ENCODE measurements at regions not wholly inside any gene's neighbourhood (a gene's known extent, or its start where the extent isn't known, plus 50 kb on each side); places are given as distances from the start of the nearest gene placed in this dataset.
"Not testable (repeated sequence)": the region's sequence is repeated elsewhere in the genome, so short reads cannot be mapped to it uniquely, and the experiment has no call there.

- peak in 1 of 2 donors; percentile 43 for DNase-seq
These were observed 64.5 kb upstream of the DAAM1 start for GRCh38 chr14:59123975-59124374.

DNA sequence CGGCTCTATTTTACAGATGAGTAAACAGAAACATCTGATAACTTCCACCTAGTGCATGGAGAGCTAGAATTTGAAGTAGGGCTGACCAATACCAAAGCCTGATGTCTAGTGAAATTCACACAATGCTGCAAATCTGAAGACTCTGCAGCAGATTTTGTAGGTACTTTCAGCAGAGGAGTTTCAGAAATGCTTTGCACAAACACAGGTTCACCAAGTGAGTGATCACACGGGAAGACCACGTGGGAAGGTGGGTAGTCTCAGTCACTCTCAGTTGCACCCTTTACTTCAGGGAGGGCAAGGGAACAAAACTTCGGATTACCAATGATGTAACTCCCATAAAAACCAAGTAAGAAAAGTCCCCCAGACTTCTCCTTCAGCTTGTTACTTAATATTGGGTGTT is 63.3 kb upstream of the DAAM1 start:
- DNase-seq, result no peak

DNA sequence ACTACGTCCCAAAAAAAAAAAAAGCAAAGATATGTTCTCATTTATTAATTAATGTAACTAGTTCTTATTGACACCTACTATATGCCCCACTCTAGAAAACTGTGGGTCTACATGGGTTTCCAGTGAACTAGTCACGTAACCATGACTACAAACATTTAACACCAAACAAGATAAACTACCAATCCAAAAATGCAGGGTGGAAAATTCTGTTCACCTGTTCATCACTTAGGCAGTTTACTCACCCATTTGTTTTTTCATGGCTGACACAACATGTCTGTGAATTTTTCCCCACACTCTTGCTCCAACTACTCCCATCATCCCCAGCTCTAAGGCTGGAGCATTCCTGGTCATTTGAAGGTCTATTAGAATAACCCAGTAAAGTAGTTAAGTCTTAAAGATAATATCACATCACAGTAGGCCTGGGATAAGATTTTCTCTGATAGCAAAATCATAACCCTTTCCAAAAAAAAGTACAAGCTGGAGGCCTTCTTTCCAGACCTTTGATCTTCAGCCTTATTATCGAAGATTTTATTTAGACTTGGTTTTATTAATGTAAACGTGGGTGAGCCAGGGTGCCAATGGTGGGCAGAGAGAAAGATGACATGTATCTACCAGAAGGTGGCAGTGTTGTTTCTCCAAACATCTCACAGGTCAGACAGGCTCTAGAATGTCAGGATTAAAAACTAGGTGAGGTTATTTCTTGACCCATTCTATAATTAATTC is 61.6 kb upstream of the DAAM1 start:
- DNase-seq, result peak in 1 of 2 donors; percentile 50

- DNase-seq, result no peak
These were observed 61.1 kb upstream of the DAAM1 start for GRCh38 chr14:59127437-59127732.

DNA sequence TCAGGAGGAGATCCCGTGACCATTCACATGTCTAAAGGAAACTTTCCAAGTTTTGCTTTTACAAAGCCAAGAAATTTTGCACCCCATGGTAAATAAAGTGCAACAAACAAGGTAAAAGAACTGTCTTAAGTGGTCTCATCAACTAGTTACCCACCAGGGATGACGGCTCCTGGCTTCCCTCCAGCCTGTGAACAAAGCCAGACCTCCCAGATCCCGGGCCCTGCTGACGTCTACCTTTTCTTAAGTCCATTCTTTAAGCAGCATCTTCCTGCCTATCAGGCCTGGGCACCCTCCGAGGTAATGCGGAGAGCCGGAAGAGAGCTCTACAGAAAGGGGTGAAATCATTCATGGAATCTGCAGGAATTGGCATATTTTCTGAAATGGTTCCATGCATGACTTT is 58.0 kb upstream of the DAAM1 start:
- DNase-seq, result no peak

DNA sequence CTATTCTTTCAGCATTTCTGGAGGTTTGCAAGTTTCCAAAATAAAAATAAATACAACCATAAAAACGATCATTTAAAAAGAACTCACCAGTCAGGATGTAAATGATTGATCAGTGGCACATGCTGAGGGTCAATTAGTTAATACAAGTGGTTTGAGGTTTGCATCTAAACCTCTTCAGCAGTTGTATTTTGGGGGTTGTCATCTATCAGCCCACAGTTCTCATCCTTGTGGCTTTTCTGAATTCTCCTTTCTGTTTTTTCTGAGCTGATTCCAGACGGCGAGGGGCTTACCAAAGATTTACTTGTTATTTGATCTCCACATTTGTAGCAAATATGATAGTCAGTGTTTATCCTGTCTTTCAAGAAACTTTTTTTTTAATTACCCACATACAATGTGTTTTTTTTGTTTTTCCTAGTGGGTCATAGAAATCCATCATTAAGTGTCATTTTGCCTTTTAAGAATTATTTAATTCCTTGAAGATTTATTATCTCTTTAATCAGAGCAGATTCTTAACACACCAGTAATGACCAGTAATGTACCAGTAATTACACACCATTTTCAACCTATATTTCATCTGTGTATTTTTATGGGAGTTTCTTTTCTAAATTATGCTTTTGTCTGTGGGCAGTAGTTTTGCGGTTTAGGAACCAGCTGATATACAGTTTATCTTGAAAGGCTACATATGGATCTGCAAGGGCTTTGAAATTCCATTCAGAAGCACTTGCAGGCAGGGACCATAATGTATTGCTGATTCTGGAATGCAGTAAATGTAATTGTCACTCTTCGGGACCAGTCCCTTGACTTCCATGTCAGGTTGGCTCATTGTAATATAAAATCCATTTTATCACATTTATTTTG is 56.3 kb upstream of the DAAM1 start:
- DNase-seq, result no peak

GRCh38 chr14:59132796-59133494 is 55.5 kb upstream of the DAAM1 start:
- DNase-seq, result no peak

DNA sequence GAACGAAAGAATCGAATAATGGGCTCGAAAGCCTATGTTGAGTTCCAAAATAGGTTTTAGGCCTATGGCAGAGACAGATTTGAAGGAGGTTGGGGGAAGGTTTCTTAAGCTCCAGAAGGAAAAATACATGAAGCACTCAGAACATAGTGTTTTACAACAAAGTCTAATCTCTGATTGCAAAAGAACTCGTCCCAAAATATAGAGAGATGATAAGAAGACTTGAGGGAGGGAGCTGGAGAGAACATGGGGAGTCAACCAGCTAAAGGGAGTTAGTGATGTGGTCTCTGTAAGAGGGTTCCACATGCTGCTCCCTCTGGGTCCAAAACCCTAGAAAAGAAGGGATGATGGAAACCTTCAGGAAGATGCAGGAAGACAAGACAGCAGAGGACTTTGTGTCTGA is 54.8 kb upstream of the DAAM1 start:
- no peak for DNase-seq

- DNase-seq, result no peak
These were observed 54.2 kb upstream of the DAAM1 start for GRCh38 chr14:59134307-59134706.

GRCh38 chr14:59137256-59137655 is 51.2 kb upstream of the DAAM1 start:
- no peak for DNase-seq

DNA sequence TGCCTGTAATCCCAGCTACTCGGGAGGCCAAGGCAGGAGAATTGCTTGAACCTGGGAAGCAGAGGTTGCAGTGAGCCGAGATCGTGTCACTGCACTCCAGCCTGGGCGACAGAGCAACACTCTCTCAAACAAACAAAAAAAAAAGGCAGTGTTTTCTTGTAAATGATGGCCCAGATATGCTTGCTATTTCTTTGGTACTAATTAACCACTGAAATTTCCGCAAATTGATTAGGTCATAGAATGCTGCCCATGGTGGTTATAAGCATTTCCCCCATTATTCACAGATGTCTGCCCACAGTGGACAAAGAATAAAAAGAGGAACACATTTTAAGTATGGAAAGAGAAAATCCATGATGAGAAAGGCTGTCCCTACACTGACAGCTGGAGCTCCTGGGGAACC is 49.9 kb upstream of the DAAM1 start:
- not testable (repeated sequence) for DNase-seq

Measured in hippocampal formation (tissue), 2 donors.